Lung microvascular endothelial cell (primary cell): ENCODE measurements at regions not wholly inside any gene's neighbourhood (a gene's known extent, or its start where the extent isn't known, plus 50 kb on each side); places are given as distances from the start of the nearest gene placed in this dataset.
A peak's percentile ranks its signal among the peaks of the same experiment; 100 is the strongest.
"Not testable (repeated sequence)": the region's sequence is repeated elsewhere in the genome, so short reads cannot be mapped to it uniquely, and the experiment has no call there.

Experiments used
- DNase-seq, 2 donors: peaks; one replicate each; pipeline versions ENCODE4 v3.0.0 to v3.0.0-alpha.2; 2010; ENCODE audit warnings: low read depth in 2 of 2

DNA sequence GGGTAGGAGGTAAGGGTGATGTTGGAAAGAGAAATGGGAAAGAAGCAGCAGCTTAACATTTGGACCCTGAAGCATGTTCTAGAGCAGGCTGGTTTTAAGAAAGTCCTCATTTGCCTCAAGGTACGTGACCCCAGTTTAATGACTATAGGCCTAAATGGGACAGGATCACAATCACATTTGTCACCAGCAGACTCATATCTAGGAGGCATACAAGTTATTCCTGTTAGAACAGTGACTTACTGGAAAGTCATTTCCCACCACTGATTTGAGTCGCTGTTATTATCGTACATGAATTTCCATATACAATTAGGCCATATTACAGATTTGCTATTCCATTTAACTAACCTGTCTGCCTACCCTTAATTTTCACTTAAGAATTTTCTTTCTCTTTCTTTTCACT lies 326.1 kb downstream of the DAD1 start:
- no peak for DNase-seq

DNA sequence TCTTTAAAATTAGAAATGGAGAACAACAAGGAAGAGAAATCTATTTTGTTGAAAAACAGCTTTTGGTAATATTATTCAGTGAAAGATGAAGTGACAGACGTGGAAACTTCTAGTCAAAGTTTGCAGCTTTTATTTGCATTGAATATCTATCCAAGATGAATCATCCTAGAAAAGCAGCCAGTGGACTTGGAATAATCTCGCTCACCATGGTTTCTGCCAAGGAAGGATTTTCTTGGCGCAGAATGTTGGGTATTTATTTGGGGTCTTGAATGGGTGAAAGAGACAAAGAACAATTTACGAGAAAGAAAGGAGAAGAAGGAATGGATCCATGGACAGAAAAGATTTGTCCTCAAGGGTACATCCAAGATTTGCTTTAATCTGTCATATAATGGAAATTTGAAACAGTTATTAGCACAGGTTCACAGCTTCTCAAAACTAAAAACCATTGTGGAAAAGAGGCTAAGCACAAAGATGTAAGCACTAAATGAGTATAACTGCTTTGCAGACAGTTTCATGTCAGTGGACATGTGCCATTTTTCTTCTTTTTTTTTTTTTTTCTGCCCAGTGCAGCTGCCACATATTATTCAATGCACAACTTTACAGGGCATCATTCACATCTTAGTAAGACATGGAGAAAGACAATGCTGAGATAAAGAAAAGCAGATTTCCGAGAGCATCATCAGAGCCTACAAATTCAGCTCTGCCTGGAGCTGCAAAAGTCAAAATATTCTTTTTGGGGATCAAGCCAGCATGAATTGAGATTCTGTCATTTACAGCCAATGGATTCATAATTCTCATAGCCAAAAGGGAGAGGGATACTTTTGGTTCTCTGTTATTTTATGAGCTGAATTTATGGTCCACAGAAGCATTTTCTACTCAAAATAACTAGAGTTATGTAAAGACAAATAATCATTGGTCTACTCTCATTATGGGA lies 333.7 kb downstream of the DAD1 start:
- DNase-seq, result no peak

DNA sequence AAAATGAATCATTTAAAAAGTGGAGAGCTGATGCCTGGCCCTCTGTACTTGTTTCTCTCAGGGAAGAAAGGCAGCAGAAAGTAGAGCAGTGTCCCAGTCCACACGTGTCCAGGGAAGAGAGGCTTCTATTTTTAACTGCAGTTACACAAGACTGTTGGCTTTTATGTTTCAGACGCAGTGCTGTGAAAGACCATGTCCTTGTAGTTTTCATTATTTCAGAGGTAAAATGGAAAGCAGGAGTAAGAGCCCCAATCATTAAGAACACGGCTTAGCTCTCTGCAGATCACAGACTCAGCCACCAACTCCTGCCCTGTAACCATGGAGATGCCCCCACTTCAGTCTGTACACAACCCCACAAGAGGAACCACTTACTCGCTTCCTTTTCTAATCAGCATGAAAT lies 336.3 kb downstream of the DAD1 start:
- DNase-seq, result no peak

DNA sequence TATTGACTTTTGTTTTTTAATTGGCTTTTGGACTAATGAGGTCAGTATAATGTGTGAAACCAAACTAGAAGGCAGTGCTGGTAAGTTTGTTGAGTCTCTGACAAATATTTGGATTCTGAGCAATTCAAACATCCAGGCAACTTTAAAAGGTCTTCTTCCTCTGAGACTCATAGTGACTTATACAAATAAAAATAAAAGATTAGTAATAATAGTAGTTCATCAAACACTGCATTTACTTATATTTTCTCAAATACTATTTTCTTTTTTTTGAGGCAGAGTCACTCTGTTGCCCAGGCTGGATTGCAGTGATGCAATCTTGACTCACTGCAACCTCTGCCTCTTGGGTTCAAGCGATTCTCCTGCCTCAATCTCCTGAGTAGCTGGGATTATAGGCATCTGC lies 337.9 kb downstream of the DAD1 start:
- no peak for DNase-seq

DNA sequence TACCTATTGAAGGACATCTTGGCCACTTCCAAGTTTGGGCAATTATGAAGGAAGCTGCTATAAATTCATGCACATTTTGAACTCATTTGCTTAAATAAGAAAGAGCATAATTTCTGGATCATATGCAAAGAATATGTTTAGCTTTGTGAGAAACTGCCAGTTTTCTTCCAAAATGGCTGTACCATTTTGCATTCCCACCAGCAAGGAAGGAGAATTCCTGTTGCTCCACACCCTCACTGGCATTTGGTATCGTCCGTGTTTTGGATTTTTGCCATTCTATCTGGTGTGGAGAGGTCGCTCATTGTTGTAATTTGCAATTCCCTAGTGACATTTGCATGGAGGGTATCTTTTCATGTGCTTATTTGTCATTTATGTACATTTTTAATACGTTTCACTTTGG lies 339.3 kb downstream of the DAD1 start:
- no peak for DNase-seq

DNA sequence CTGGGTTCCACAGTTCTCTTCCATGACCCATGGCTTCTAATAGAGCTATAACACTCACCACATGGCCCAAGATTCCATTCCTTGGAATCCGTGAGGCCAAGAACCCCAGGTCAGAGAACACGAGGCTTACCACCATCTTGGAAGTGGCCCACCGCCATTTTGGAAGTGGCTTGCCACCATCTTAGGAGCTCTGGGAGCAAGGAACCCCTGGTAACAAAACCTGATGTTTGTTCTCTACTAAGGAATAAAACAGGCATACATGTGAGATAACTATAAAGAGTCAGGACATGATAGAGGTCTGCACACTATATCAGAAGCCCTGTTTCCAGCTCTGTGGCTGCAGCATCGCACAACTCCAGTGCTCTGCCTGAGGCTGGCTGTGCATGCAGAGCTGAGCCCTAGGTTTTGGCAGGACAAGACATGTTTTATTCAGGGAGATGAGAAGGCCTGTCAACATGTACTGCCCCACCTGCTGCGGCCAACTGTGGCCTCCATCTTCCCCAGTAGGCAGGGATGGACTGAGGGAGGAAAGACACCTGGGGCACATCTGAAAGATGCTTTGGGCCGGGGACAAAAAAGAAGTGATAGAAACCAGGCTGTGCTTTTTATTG lies 344.9 kb downstream of the DAD1 start:
- DNase-seq, result no peak

DNA sequence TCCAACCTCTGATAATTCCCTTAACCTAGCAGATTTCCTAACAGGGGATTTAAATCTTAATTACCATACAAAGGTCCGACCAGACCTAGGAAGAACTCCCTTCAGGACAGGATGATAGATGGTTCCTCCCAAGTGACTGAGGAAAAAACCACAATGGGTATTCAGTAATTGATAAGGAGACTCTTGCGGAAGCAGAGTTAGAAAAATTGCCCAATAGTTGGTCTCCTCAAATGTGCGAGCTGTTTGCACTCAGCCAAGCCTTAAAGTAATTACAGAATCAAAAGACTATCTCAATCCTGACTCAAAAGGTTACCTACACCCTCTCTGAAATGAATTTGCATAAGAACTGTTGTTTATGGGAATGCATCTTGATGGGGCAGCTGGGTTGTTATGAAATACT lies 350.7 kb downstream of the DAD1 start:
- not testable (repeated sequence) for DNase-seq

DNA sequence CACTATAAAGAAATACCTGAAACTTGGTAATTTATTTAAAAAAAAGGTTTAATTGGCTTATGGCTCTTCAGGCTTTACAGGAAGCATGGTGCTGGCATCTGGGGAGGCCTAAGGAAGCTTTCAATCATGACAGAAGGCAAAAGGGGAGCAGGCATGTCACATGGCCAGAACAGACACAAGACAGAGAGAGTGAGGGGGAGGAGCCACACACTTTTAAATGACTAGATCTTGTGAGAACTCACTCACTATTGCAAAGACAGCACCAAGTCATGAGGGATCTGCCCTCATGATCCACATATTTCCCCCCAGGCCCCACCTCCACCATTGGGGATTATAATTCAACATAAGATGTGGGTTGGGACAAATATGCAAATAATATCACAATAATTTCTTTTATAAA lies 355.6 kb downstream of the DAD1 start:
- DNase-seq, result no peak

DNA sequence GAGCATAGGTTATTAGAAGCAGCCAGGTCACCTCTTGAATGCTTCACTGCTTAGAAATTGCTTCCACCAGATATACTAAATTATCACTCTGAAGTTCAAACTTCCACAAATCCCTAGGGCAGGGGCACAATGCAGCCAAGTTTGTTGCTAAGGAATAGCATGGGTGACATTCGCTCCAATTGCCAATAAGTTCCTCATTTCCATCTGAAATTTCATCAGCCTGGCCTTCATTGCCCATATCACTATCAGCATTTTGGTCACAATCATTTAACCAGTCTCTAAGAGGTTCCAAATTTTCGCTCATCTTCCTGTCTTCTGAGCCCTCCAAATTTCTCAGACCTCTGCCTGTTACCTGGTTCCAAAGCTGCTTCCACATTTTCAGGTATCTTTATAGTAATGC lies 356.1 kb downstream of the DAD1 start:
- DNase-seq, result no peak

DNA sequence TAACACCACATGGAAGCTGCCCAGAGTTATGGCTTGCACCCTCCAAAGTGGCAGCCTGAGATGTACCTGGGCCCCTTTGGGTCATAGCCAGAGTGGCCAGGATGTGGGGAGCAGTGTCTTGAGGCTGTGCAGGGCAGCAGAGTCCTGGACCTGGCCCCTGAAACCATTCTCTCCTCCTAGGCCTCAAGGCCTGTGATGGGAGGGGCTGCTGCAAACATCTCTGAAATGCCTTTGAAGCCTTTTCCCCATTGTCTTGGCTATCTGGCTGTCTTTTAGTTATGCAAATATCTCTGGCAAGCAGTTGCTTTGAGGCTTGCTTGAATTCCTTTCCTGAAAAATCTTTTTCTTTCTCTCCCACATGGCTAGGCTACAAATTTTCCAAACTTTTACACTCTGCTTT lies 356.5 kb downstream of the DAD1 start:
- DNase-seq, result no peak

DNA sequence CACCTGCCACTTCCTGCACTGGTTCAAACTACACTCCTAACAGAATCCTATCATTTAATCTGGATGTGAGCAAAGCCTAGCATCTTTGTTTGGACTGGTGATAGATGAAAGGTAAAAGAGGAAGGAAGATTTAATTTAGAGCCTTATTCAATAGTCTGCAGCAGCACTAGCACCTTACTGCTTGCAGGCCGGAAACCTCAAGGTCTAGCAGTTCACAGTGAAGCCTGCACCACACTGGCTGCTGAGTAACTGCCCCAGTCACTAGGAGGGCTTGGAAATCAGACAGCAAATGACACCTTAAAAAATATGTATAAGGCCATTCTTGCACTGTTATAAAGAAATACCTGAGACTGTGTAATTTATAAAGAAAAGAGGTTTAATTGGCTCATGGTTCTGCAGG lies 358.0 kb downstream of the DAD1 start:
- no peak for DNase-seq

DNA sequence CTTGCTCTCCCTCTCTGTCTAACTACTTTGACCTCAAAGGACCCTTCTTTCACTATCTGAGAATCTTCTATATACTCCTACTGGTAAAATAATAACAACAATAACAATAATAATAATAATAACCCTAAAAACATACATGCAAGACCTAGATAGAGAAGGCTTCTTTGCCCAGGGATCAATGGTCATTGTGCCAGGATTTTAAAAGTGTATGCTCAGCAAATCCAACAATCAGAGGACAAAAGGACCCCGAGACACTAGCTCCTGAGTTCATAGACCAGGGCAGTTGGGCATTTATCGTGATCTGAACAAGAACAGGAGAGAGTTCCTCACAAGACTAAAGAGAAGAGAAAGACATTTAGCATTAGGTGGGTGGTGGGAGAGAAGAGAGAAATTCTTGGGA lies 358.5 kb downstream of the DAD1 start:
- DNase-seq, result no peak

DNA sequence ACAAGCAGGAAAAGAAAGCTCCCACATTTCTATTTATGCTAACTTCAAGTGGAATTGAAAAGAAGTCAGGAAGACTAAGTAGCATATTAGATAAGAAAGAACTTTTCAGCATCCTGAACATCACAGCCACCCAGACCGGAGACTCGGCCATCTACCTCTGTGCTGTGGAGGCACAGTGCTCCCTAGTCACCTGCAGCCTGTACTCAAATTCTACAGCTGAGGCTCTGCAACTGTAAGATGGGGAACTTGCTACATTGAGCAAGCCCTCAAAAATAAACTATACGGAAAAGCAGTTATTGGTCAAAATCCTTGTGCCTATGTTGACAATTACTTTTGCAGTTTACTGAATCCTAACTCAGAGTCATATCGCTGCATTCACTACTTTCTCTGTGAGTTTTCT lies 361.9 kb downstream of the DAD1 start:
- DNase-seq, result no peak

DNA sequence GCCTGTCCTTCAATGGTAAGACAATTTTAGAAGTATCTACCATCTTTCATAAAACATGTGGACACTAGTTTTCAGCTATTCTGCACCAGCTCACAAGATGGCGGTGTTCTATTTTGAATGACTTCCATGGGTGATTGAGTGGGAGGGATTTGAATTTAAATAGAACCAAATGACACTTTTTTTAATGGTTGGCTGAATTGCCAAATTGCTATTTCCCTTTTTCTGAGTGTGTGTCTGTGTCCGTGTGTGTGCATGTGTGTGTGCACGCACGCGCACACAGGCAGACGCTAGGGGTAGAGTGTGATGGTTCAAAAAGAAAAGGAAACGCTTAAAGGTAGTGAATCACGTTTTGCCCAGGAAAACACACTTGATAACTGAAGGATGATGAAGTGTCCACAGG lies 362.6 kb downstream of the DAD1 start:
- no peak for DNase-seq

DNA sequence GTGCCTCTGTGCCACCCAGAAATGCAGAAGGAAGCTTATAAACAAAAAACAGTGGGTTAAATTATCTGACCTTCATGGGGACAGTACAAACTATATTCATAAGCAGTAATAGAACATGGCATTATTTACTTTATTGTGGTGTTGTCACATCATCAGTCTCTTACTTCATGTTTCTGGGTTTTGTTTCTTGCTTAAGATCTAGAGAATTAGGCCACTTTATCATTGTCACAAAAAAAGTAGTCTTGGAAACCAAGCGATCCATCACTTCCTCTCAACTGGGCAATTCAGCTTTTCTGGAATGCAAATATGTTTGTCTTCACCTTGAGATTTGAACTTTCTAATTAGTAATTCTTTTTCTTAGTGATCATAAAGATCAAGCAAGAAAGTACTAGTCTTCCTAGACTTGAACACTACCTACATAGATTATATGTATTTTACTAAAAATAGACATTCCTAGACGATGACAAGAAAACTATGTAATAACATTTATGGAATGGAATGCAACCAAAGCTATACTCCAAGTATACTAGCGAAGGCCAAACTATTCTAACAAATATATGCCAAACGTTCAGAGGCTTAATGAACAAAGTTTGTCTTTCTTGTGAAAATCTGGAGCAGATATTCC lies 363.4 kb downstream of the DAD1 start:
- no peak for DNase-seq

DNA sequence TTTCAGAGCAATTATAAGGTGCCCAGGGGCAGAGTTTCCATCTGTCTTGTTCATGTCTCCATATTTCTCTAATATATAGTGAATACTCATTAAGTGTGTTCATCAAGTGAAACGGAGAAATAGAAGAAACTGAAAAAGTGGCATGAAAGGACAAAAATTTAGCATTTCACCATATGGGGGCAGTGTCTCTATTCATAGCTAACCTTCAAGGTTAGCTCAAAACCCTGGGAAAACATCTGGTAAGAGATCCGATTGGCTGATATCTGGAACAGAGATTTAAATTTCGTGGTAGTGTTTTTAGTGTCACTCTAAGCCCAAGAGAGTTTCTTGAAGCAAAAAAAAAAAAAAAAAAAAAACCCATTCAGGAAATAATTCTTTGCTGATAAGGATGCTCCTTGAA lies 367.5 kb downstream of the DAD1 start:
- DNase-seq, result peak; percentile 1 to 4

DNA sequence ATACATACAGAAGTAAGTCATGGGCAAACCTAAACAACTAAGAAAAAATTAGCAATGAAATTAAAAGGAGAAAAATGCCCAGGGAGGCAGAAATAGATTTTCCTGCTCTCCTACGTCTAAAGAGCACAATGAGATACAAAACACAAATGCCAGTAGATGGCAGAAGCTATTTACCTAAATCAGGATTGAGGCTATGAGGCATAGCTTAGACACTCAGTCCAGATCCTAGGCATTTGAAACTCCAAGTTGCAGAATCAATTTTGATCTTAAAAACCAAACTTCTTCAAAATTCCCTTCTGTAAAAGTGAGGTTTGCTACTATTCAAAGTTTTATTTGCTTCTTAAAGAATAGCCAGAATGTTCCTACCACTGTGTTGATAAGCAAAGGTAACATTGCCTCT lies 368.6 kb downstream of the DAD1 start:
- DNase-seq, result no peak

DNA sequence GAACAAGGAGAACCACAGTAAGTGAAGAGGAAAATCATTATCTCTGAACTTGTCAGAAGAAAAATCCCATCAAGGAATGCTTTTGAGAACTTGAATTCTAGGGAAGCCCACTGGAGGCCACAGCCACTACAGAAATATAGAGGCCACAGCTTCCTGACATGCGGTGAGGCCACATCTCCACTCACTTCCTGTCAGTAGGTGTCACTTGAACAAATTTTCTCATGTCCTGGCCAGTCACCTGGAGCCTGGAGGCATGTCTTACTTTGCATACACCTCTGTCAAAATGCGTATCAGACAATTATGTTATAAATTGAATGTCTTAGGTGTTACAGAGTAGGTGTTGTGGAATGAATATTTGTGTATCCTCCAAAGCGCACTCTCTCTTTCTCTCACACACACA lies 370.3 kb downstream of the DAD1 start:
- DNase-seq, result no peak

DNA sequence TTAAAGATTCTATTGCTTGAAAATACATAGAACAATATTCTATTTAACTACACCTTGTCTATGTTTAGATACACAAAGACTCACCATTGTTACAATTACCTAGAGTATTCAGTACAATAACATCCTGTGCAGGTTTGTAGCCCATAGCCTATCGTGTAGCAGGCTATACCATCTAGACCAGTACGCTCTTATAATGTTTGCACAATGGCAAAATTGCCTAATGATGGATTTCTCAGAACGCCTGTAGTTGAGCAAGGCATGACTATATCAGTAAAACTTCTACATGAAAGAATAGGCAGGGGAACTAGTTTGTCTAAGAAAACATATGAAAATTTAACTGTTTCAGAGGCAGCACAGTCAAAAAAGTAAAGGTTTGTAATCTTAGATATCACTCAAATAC lies 375.9 kb downstream of the DAD1 start:
- DNase-seq, result no peak

DNA sequence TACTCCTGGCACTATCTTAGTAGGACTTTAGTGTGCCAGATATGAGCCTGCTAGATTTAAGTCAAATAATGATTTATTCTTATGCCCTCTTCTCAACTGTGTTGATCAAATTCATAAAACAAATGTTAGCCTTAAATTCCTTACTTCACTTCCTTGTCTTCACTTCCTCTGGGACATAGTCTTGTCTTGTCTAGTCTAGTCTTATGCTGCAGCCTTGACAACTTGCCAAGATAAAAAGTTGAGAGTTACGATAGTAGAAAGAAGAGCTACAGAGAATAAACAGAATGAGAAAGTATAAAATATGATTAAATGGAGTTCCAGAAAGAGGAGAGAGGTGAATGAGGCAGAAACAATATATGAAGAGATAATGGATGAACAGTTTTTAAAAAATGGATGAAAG lies 378.1 kb downstream of the DAD1 start:
- no peak for DNase-seq

DNA sequence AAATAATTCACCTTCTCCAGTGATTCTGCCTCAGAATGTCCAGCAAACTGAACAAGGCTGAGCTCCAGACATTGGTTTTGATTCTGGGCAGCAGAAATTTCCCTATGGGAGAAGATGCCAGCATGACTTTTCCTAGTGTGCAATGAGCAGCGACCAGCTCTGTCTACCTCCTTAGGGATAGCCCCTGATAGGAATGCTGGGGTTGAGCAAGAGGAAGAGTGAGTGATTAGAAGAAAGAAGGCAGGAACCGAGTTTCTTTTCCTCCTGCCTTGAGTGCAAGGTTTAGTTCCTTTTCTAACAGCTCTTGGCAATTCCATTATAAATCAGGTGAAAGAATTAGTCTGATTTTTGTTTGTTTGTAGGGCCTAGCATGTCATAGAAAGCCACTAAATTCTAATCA lies 379.0 kb downstream of the DAD1 start:
- DNase-seq, result no peak

DNA sequence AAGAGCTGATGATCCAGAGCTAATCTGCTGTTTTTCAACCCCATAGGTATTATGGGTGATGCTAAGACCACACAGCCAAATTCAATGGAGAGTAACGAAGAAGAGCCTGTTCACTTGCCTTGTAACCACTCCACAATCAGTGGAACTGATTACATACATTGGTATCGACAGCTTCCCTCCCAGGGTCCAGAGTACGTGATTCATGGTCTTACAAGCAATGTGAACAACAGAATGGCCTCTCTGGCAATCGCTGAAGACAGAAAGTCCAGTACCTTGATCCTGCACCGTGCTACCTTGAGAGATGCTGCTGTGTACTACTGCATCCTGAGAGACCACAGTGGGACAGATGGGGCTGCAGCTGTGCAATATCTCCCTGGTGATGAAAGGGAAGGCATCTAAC lies 386.0 kb downstream of the DAD1 start:
- no peak for DNase-seq

DNA sequence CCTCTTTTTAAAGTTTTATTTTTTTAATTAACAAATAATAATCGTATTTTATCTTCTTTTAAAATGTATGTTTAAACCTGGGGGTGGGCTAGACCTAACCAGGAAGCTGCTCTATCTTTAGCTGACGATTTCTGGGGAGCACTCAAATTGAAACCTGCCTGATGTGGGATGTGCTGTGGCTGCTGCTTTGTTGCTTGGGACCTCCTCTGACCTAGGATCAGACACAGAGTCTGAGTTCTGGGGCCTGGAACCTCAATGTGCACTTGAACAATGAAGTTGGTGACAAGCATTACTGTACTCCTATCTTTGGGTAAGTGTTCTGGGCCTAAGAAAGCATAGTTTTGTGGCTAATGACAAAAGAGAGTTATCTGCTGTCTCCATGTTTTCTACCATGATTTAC lies 386.7 kb downstream of the DAD1 start:
- DNase-seq, result no peak
